ENCODE measurements at regions not wholly inside any gene's neighbourhood (a gene's known extent, or its start where the extent isn't known, plus 50 kb on each side); places are given as distances from the start of the nearest gene placed in this dataset.

- no peak for TF ChIP-seq CTCF (IDR thresholded peaks at IDR 0.05; ENCODE audit: low read depth, low read length, poor library complexity, severe bottlenecking)
- TF ChIP-seq EZH2phosphoT487 (IDR thresholded peaks at IDR 0.05; ENCODE audit: borderline replicate concordance, low read length) = no peak
These were observed 196.7 kb downstream of the CYB561 start for GRCh38 chr17:63249256-63250004.
